Gastroesophageal sphincter (tissue), 4 donors: ENCODE measurements at regions not wholly inside any gene's neighbourhood (a gene's known extent, or its start where the extent isn't known, plus 50 kb on each side); places are given as distances from the start of the nearest gene placed in this dataset.

Source experiments
- ATAC-seq: fragments of 150-250 bp; one replicate; pipeline ENCODE4 v1.9.1; 2016; ENCODE audit warnings: mild to moderate bottlenecking, moderate library complexity
- H3K27ac ChIP-seq, 4 donors: fragments of 200-600 bp; sonication (generic) in 3 of 4; 1 replicate in 3 of 4; 2 replicates in 1 of 4; pipeline ENCODE4 v1.5.1; 2016 to 2019
- H3K27me3 ChIP-seq: fragments of 200-600 bp; sonication (generic); one replicate; pipeline ENCODE4 v1.5.1; 2019
- H3K36me3 ChIP-seq, 2 donors: fragments of 200-600 bp; sonication (generic); one replicate each; pipeline ENCODE4 v1.5.1; 2019; ENCODE audit warnings: control low read depth in 1 of 2
- H3K4me1 ChIP-seq, 3 donors: fragments of 200-600 bp; sonication (generic); 1 replicate in 2 of 3; 2 replicates in 1 of 3; pipeline ENCODE4 v1.5.1; 2016 to 2019; ENCODE audit warnings: control low read depth in 2 of 3
- H3K4me3 ChIP-seq, 2 donors: fragments of 200-600 bp; sonication (generic); one replicate each; pipeline ENCODE4 v1.5.1; 2019; ENCODE audit warnings: mild to moderate bottlenecking in 1 of 2, moderate library complexity in 1 of 2
- H3K9me3 ChIP-seq, 3 donors: fragments of 200-600 bp; sonication (generic); one replicate each; pipeline ENCODE4 v1.5.1; 2017 to 2019; ENCODE audit warnings: control low read depth in 2 of 3
- EP300 ChIP-seq: sonication (generic); formaldehyde crosslinking; IDR thresholded peaks from one replicate; pipeline ENCODE4 v1.6.1; 2017; ENCODE audit warnings: antibody characterized with exemption, mild to moderate bottlenecking
- POLR2A ChIP-seq, 2 donors: fragments of 450-650 bp; IDR thresholded peaks; one replicate each; pipeline ENCODE4 v1.6.1; 2017; ENCODE audit warnings: antibody characterized with exemption in 2 of 2, mild to moderate bottlenecking in 2 of 2, moderate library complexity in 1 of 2
- POLR2AphosphoS5 ChIP-seq: sonication (generic); formaldehyde crosslinking; IDR thresholded peaks from one replicate; pipeline ENCODE4 v1.6.1; 2017; ENCODE audit warnings: antibody characterized with exemption
- WGBS, 2 donors: methylation state at CpG; one replicate each; pipeline ENCODE4 v1.1.5; 2018; ENCODE audit warnings: low coverage in 1 of 2; 5-methylcytosine and 5-hydroxymethylcytosine counted together
- TF ChIP-seq, protein P1 (sequence below), 4 experiments: fragments of 200-600 bp in 2 of 4; fragments of 450-650 bp in 2 of 4; sonication (generic) in 1 of 4; IDR thresholded peaks; one replicate each; pipeline ENCODE4 v1.5.1; 2017 to 2019; ENCODE audit warnings: antibody characterized with exemption in 4 of 4, mild to moderate bottlenecking in 2 of 4, moderate library complexity in 2 of 4

- H3K27me3 ChIP-seq: no peaks in the 10 kb centered on the region
- no peaks in the 10 kb centered on the region for H3K36me3 ChIP-seq
- peak overlapping the region in 2 of 4 donors; percentile 26 to 50 for H3K27ac ChIP-seq
- ATAC-seq: no peak
- no peak for TF ChIP-seq POLR2AphosphoS5
- no peak for TF ChIP-seq POLR2A (IDR thresholded peaks at IDR 0.05)
- TF ChIP-seq EP300: no peak
- H3K4me3 ChIP-seq: no peak overlapping the region
- H3K4me1 ChIP-seq: peaks cover 0 to 26% (median 10%) of the 10 kb centered on the region in 3 donors
- H3K9me3 ChIP-seq: no peaks in the 10 kb centered on the region
Measured at GRCh38 chr18:42264497-42264896, 309.5 kb downstream of the PIK3C3 start.

DNA sequence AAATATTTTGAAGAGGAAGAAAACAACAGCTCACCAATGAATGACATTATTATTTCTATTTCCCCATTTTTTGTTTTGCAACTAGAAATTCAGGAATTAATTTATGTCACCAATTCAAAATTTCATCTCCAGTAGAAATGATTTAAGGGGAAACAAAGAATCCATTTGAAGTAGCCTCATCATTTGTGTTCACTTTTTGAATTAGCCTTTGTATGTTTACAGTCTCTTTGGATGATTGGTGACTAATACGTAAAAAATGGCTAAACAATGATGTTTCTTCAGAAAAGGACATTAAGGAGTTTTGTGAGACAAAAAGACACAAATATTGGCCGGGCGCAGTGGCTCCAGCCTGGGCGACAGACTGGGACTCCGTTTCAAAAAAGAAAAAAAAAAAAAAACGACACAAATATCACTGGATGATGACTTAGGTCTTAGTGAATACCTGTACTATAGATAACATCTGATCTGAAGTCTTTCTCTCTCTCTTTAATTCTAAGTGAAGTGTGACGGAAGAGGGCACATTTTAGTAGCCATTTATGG is 313.2 kb downstream of the PIK3C3 start:
- H3K4me1 ChIP-seq: peaks cover 0 to 19% (median 8%) of the 10 kb centered on the region in 3 donors
- H3K27ac ChIP-seq: no peak overlapping the region

DNA sequence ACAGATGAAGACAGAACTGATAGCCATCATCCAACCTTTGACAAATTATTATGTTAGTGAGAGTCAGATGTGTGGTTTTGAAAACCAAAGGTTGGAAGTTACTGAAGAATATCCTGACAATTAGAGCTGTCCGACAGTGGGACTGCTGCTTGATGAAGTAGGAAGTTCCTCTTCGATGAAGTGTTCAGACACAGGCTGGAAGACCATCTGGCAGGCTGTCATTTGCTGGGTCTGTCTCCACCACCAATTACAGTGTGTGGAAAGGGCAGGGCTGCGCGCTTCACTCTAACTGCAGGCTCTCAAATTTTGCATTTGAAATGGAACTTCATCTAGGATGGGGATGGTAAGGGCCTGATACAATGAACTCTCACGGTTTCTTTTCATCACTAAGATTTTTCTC is 313.8 kb downstream of the PIK3C3 start:
- Histone ChIP-seq H3K27ac (no peak overlapping the region), H3K27me3 (no peaks in the 10 kb centered on the region), H3K9me3 (no peaks in the 10 kb centered on the region), H3K4me1 (peaks cover 0 to 14% (median 4%) of the 10 kb centered on the region in 3 donors), H3K4me3 (no peak overlapping the region), H3K36me3 (no peaks in the 10 kb centered on the region)
- WGBS, 2 donors: 0 to 70% methylated on average over 1 to 5 of the region's 5 CpGs
- no peak for ATAC-seq
- TF ChIP-seq, protein P1, sequence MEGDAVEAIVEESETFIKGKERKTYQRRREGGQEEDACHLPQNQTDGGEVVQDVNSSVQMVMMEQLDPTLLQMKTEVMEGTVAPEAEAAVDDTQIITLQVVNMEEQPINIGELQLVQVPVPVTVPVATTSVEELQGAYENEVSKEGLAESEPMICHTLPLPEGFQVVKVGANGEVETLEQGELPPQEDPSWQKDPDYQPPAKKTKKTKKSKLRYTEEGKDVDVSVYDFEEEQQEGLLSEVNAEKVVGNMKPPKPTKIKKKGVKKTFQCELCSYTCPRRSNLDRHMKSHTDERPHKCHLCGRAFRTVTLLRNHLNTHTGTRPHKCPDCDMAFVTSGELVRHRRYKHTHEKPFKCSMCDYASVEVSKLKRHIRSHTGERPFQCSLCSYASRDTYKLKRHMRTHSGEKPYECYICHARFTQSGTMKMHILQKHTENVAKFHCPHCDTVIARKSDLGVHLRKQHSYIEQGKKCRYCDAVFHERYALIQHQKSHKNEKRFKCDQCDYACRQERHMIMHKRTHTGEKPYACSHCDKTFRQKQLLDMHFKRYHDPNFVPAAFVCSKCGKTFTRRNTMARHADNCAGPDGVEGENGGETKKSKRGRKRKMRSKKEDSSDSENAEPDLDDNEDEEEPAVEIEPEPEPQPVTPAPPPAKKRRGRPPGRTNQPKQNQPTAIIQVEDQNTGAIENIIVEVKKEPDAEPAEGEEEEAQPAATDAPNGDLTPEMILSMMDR (IDR thresholded peaks at IDR 0.05): no peak
- TF ChIP-seq POLR2A (IDR thresholded peaks at IDR 0.05): no peak
- no peak for TF ChIP-seq POLR2AphosphoS5
- no peak for TF ChIP-seq EP300

More for the DNA sequence above, 313.2 kb downstream of the PIK3C3 start:
- 69 to 74% methylated on average over 7 of the region's 7 CpGs for WGBS, 2 donors
- Histone ChIP-seq H3K9me3 (no peaks in the 10 kb centered on the region), H3K4me3 (no peak overlapping the region), H3K27me3 (no peaks in the 10 kb centered on the region), H3K36me3 (no peaks in the 10 kb centered on the region)
- no peak for ATAC-seq
- no peak for TF ChIP-seq POLR2AphosphoS5
- TF ChIP-seq EP300: no peak
- TF ChIP-seq, protein P1 (IDR thresholded peaks at IDR 0.05): no peak

DNA sequence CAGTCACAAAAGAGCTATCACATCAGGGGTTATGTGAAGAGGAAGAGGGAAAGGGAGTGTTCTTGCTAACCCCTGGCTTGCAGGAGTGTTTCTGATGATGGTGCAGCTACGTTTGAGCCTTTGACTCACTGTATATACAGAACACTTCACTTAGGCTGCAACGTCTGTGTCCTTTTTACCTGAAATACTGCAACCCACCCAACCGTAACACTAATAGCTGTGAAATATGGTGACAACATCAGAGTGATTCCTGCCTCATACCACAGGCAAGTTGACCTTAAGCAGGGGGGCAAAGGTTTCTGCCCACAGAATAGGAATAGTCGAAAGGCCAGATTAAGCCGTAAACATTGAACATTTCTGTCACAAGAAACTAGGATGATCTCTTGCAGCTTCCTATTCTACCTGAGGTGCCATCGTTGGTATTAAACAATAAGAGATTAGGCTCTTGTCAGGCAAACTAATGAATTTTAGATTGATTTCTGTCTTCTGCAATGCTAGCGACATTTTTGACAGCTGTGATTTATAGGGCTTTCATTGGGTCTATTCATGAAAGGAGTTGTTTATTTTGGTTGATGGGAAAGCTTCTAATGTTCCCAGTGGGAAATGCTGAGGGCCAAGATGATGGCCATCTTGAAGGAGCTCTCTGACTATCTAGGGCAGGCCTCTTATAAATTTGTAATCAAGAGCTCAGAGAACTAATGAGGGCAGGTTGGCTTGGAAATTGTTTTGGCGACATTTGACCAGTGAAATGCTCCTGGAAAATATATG is 316.8 kb downstream of the PIK3C3 start:
- no peaks in the 10 kb centered on the region for H3K36me3 ChIP-seq
- TF ChIP-seq POLR2AphosphoS5: no peak
- TF ChIP-seq, protein P1 (IDR thresholded peaks at IDR 0.05): no peak
- TF ChIP-seq EP300: no peak
- no peak for TF ChIP-seq POLR2A (IDR thresholded peaks at IDR 0.05)
- ATAC-seq: no peak
- no peak overlapping the region for H3K27ac ChIP-seq
- H3K4me1 ChIP-seq: peaks cover 0 to 24% (median 11%) of the 10 kb centered on the region in 3 donors
- WGBS, 2 donors: 59 to 65% methylated on average over 7 to 8 of the region's 8 CpGs
- H3K4me3 ChIP-seq: no peak overlapping the region
- H3K9me3 ChIP-seq: no peaks in the 10 kb centered on the region
- no peaks in the 10 kb centered on the region for H3K27me3 ChIP-seq

GRCh38 chr18:42274488-42275137 is 319.6 kb downstream of the PIK3C3 start:
- no peak for ATAC-seq
- WGBS, 2 donors: 0 to 20% methylated on average over 1 of the region's 1 CpG

More at GRCh38 chr18:42274488-42275137, 319.6 kb downstream of the PIK3C3 start:
- no peaks in the 10 kb centered on the region for H3K9me3 ChIP-seq
- TF ChIP-seq, protein P1 (IDR thresholded peaks at IDR 0.05): no peak
- TF ChIP-seq EP300 (no peak), POLR2AphosphoS5 (no peak)
- H3K4me3 ChIP-seq: no peak overlapping the region
- peak overlapping the region in 2 of 4 donors; percentile 26 to 54 for H3K27ac ChIP-seq
- peaks cover 0 to 32% (median 11%) of the 10 kb centered on the region in 3 donors for H3K4me1 ChIP-seq
- H3K36me3 ChIP-seq: no peaks in the 10 kb centered on the region
- H3K27me3 ChIP-seq: no peaks in the 10 kb centered on the region
